Amniotic epithelial cell (primary cell): ENCODE measurements at regions not wholly inside any gene's neighbourhood (a gene's known extent, or its start where the extent isn't known, plus 50 kb on each side); places are given as distances from the start of the nearest gene placed in this dataset.

Source experiments
- DNase-seq: peaks from one replicate; pipeline ENCODE4 v3.0.0-alpha.2; 2010; ENCODE audit warnings: low read depth

GRCh38 chr6:100177956-100178355 lies 183.9 kb upstream of the MCHR2 start:
- peak; percentile 51 for DNase-seq

GRCh38 chr6:100176951-100177710 lies 183.1 kb upstream of the MCHR2 start:
- no peak for DNase-seq

GRCh38 chr6:100176311-100176950 lies 182.4 kb upstream of the MCHR2 start:
- peak; percentile 63 for DNase-seq

GRCh38 chr6:100175814-100176310 lies 181.8 kb upstream of the MCHR2 start:
- peak; percentile 91 for DNase-seq

- peak; percentile 10 for DNase-seq
Measured at GRCh38 chr6:100173211-100173610, 179.2 kb upstream of the MCHR2 start.

GRCh38 chr6:100172322-100172713 lies 178.3 kb upstream of the MCHR2 start:
- no peak for DNase-seq

GRCh38 chr6:100171533-100172321 lies 177.7 kb upstream of the MCHR2 start:
- peak; percentile 76 for DNase-seq

GRCh38 chr6:100168148-100168547 lies 174.1 kb upstream of the MCHR2 start:
- no peak for DNase-seq

GRCh38 chr6:100167585-100167984 lies 173.6 kb upstream of the MCHR2 start:
- DNase-seq: no peak

GRCh38 chr6:100166956-100167355 lies 172.9 kb upstream of the MCHR2 start:
- DNase-seq: peak; percentile 28

GRCh38 chr6:100165442-100165841 lies 171.4 kb upstream of the MCHR2 start:
- no peak for DNase-seq

- no peak for DNase-seq
Measured at GRCh38 chr6:100163035-100163434, 169.0 kb upstream of the MCHR2 start.

GRCh38 chr6:100161782-100162365 lies 167.9 kb upstream of the MCHR2 start:
- no peak for DNase-seq

- DNase-seq: no peak
Measured at GRCh38 chr6:100160930-100161329, 166.9 kb upstream of the MCHR2 start.

- DNase-seq: no peak
Measured at GRCh38 chr6:100155141-100155540, 161.1 kb upstream of the MCHR2 start.

GRCh38 chr6:100153636-100154275 lies 159.7 kb upstream of the MCHR2 start:
- no peak for DNase-seq

- no peak for DNase-seq
Measured at GRCh38 chr6:100152201-100152600, 158.2 kb upstream of the MCHR2 start.

- DNase-seq: no peak
Measured at GRCh38 chr6:100144991-100145390, 151.0 kb upstream of the MCHR2 start.

GRCh38 chr6:100138346-100139022 lies 144.5 kb upstream of the MCHR2 start:
- no peak for DNase-seq

- no peak for DNase-seq
Measured at GRCh38 chr6:100137759-100138158, 143.7 kb upstream of the MCHR2 start.

GRCh38 chr6:100136590-100136989 lies 142.6 kb upstream of the MCHR2 start:
- no peak for DNase-seq
